ENCODE measurements at regions not wholly inside any gene's neighbourhood (a gene's known extent, or its start where the extent isn't known, plus 50 kb on each side); places are given as distances from the start of the nearest gene placed in this dataset.

- no peak for TF ChIP-seq CTCF (IDR thresholded peaks at IDR 0.05)
- no peaks in the 10 kb centered on the region for H3K9me3 Mint-ChIP-seq
- H3K36me3 Mint-ChIP-seq (ENCODE audit: low read depth): no peaks in the 10 kb centered on the region
- peaks cover 21% of the 10 kb centered on the region for H3K27me3 Mint-ChIP-seq (ENCODE audit: insufficient read depth)
- H3K4me1 Mint-ChIP-seq (ENCODE audit: low read depth): no peaks in the 10 kb centered on the region
- H3K4me3 Mint-ChIP-seq: no peak overlapping the region
- no peak for DNase-seq
- H3K27ac Mint-ChIP-seq: no peak overlapping the region
Observed at GRCh38 chr12:124093297-124093696, 120.3 kb downstream of the ZNF664 start.

GRCh38 chr12:124094188-124094587, 121.2 kb downstream of the ZNF664 start:
- TF ChIP-seq CTCF (IDR thresholded peaks at IDR 0.05): no peak
- Mint-ChIP-seq H3K9me3 (no peaks in the 10 kb centered on the region), H3K4me3 (no peak overlapping the region), H3K36me3 (ENCODE audit: low read depth) (no peaks in the 10 kb centered on the region), H3K4me1 (ENCODE audit: low read depth) (no peaks in the 10 kb centered on the region), H3K27me3 (ENCODE audit: insufficient read depth) (peaks cover 21% of the 10 kb centered on the region), H3K27ac (no peak overlapping the region)
- no peak for DNase-seq

- H3K36me3 Mint-ChIP-seq (ENCODE audit: low read depth): no peaks in the 10 kb centered on the region
- DNase-seq: no peak
- no peak overlapping the region for H3K4me3 Mint-ChIP-seq
- H3K9me3 Mint-ChIP-seq: no peaks in the 10 kb centered on the region
- H3K27me3 Mint-ChIP-seq (ENCODE audit: insufficient read depth): peaks cover 26% of the 10 kb centered on the region
- no peaks in the 10 kb centered on the region for H3K4me1 Mint-ChIP-seq (ENCODE audit: low read depth)
- H3K27ac Mint-ChIP-seq: no peak overlapping the region
- no peak for TF ChIP-seq CTCF (IDR thresholded peaks at IDR 0.05)
Observed at GRCh38 chr12:124094733-124095132, 121.7 kb downstream of the ZNF664 start.

GRCh38 chr12:124096109-124096508, 123.1 kb downstream of the ZNF664 start:
- peaks cover 27% of the 10 kb centered on the region for H3K27me3 Mint-ChIP-seq (ENCODE audit: insufficient read depth)
- TF ChIP-seq CTCF (IDR thresholded peaks at IDR 0.05): no peak
- no peak for DNase-seq
- no peaks in the 10 kb centered on the region for H3K9me3 Mint-ChIP-seq
- H3K27ac Mint-ChIP-seq: no peak overlapping the region
- H3K4me3 Mint-ChIP-seq: no peak overlapping the region
- H3K36me3 Mint-ChIP-seq (ENCODE audit: low read depth): no peaks in the 10 kb centered on the region
- no peaks in the 10 kb centered on the region for H3K4me1 Mint-ChIP-seq (ENCODE audit: low read depth)

- Mint-ChIP-seq H3K9me3 (no peaks in the 10 kb centered on the region), H3K4me3 (no peak overlapping the region), H3K36me3 (ENCODE audit: low read depth) (no peaks in the 10 kb centered on the region), H3K27me3 (ENCODE audit: insufficient read depth) (peaks cover 27% of the 10 kb centered on the region), H3K27ac (no peak overlapping the region), H3K4me1 (ENCODE audit: low read depth) (no peaks in the 10 kb centered on the region)
- no peak for TF ChIP-seq CTCF (IDR thresholded peaks at IDR 0.05)
- DNase-seq: no peak
Observed at GRCh38 chr12:124096869-124097434, 123.9 kb downstream of the ZNF664 start.

GRCh38 chr12:124097701-124098100, 124.7 kb downstream of the ZNF664 start:
- H3K36me3 Mint-ChIP-seq (ENCODE audit: low read depth): no peaks in the 10 kb centered on the region
- no peaks in the 10 kb centered on the region for H3K4me1 Mint-ChIP-seq (ENCODE audit: low read depth)
- H3K27ac Mint-ChIP-seq: no peak overlapping the region
- H3K4me3 Mint-ChIP-seq: no peak overlapping the region
- H3K9me3 Mint-ChIP-seq: no peaks in the 10 kb centered on the region
- DNase-seq: no peak
- peaks cover 31% of the 10 kb centered on the region for H3K27me3 Mint-ChIP-seq (ENCODE audit: insufficient read depth)
- no peak for TF ChIP-seq CTCF (IDR thresholded peaks at IDR 0.05)

All from HFFc6 (cell line).